A549 (cell line): ENCODE measurements at regions not wholly inside any gene's neighbourhood (a gene's known extent, or its start where the extent isn't known, plus 50 kb on each side); places are given as distances from the start of the nearest gene placed in this dataset.

Source experiments
- ATAC-seq, 2 experiments: fragments of 200-7000 bp in 1 of 2; fragments of >200 bp in 1 of 2; cut with Nextera tagmentation in 1 of 2; cut with Tn5 transposase in 1 of 2; 3 replicates each; pipeline versions ENCODE4 v1.8.0 to v1.9.1; 2018 to 2020; ENCODE audit warnings: mild to moderate bottlenecking in 1 of 2, moderate library complexity in 1 of 2
- CTCF ChIA-PET: fragments of 300-600 bp; sonication (Branson Sonifier 250); formaldehyde crosslinking; extraction: SDS; loops from one replicate; lab custom pipeline; 2021; ENCODE audit warnings: antibody characterized with exemption, inconsistent platforms; lab: Yijun Ruan, JAX
- POLR2A ChIA-PET: fragments of 350-600 bp; formaldehyde crosslinking; extraction: SDS; loops from one replicate; lab custom pipeline; 2021; ENCODE audit warnings: antibody characterized with exemption, inconsistent platforms; lab: Yijun Ruan, JAX
- DNase-seq, 2 experiments: peaks; one replicate each; pipeline versions ENCODE4 v3.0.0 to v3.0.0-alpha.2; 2011 to 2016; ENCODE audit warnings: low read depth in 1 of 2, low spot score in 1 of 2
- FAIRE-seq: peaks from 2 replicates; lab custom pipeline; 2011; peaks lifted over from hg19 to GRCh38; lab: Jason Lieb, UNC
- H3K27ac ChIP-seq, 2 experiments: fragments of >200 bp; sonication (Bioruptor Twin); formaldehyde crosslinking; 3 replicates each; pipeline ENCODE4 v1.5.1; 2016 to 2017
- H3K4me1 ChIP-seq: fragments of >200 bp; sonication (Bioruptor Twin); formaldehyde crosslinking; 3 replicates; pipeline ENCODE4 v1.6.1; 2016
- H3K4me2 ChIP-seq: fragments of >200 bp; sonication (Bioruptor Twin); formaldehyde crosslinking; 3 replicates; pipeline ENCODE4 v1.6.1; 2016
- H3K4me3 ChIP-seq: fragments of >200 bp; sonication (Bioruptor Twin); formaldehyde crosslinking; 3 replicates; pipeline ENCODE4 v1.5.1; 2016
- H3K9me3 ChIP-seq: fragments of >200 bp; sonication (Bioruptor Twin); formaldehyde crosslinking; 3 replicates; pipeline ENCODE4 v1.6.1; 2016
- BHLHE40 ChIP-seq: IDR thresholded peaks from 2 replicates; pipeline ENCODE4 v1.6.1; 2012; ENCODE audit warnings: low read depth, low read length, inconsistent platforms
- CBX2 ChIP-seq: fragments of 200-600 bp; sonication (generic); IDR thresholded peaks from 2 replicates; pipeline ENCODE4 v1.6.1; 2016; ENCODE audit warnings: low read depth, mild to moderate bottlenecking, borderline replicate concordance
- EHMT2 ChIP-seq: fragments of 200-600 bp; sonication (generic); IDR thresholded peaks from 2 replicates; pipeline ENCODE4 v1.6.1; 2016; ENCODE audit warnings: antibody characterized with exemption, low read depth, mild to moderate bottlenecking, moderate library complexity
- ESRRA ChIP-seq: fragments of 150-350 bp; IDR thresholded peaks from 2 replicates; pipeline ENCODE4 v1.6.1; 2014; ENCODE audit warnings: mild to moderate bottlenecking, low read length, borderline replicate concordance
- HOXB13 ChIP-seq: fragments of 250-450 bp; sonication (Bioruptor Pico); IDR thresholded peaks from 2 replicates; pipeline ENCODE4 v1.5.0; 2020; ENCODE audit warnings: low read depth, mild to moderate bottlenecking, moderate library complexity
- MAFK ChIP-seq: fragments of 450-650 bp; IDR thresholded peaks from 2 replicates; pipeline ENCODE4 v1.6.1; 2014; ENCODE audit not compliant: partially characterized antibody
- MAZ ChIP-seq: fragments of 150-350 bp; IDR thresholded peaks from 2 replicates; pipeline ENCODE4 v1.6.1; 2014; ENCODE audit warnings: antibody characterized with exemption, low read depth, low read length, borderline replicate concordance
- PHF8 ChIP-seq: fragments of 200-600 bp; sonication (generic); IDR thresholded peaks from 2 replicates; pipeline ENCODE4 v1.6.1; 2016; ENCODE audit warnings: low read depth, mild to moderate bottlenecking, antibody characterized with exemption, moderate library complexity, borderline replicate concordance
- RFX5 ChIP-seq: fragments of 450-650 bp; IDR thresholded peaks from 2 replicates; pipeline ENCODE4 v1.7.1; 2014; ENCODE audit warnings: antibody characterized with exemption, mild to moderate bottlenecking, moderate library complexity
- SMC3 ChIP-seq: fragments of >200 bp; sonication (Bioruptor Twin); formaldehyde crosslinking; IDR thresholded peaks from 3 replicates; pipeline ENCODE4 v1.6.1; 2018; ENCODE audit warnings: inconsistent platforms
- TFCP2L1 ChIP-seq: fragments of 250-450 bp; sonication (Bioruptor Pico); IDR thresholded peaks from 2 replicates; pipeline ENCODE4 v1.5.0; 2021; ENCODE audit warnings: mild to moderate bottlenecking
- ZFP36 ChIP-seq: fragments of 450-650 bp; IDR thresholded peaks from 2 replicates; pipeline ENCODE4 v1.6.1; 2014; ENCODE audit warnings: borderline replicate concordance; ENCODE audit not compliant: partially characterized antibody
- ZNF302 ChIP-seq: fragments of 250-450 bp; sonication (Bioruptor Pico); IDR thresholded peaks from 2 replicates; pipeline ENCODE4 v1.9.0; 2021; ENCODE audit warnings: inconsistent platforms, mild to moderate bottlenecking, moderate library complexity
- WGBS: methylation state at CpG from one replicate; pipeline ENCODE4 v1.1.6; 2017; ENCODE audit errors: missing lambda C conversion rate; 5-methylcytosine and 5-hydroxymethylcytosine counted together
- TF ChIP-seq, protein P1 (sequence below): IDR thresholded peaks from 2 replicates; pipeline ENCODE4 v1.6.1; 2012
- TF ChIP-seq, protein P2 (sequence below): fragments of >200 bp; sonication (Bioruptor Twin); formaldehyde crosslinking; IDR thresholded peaks from 3 replicates; pipeline ENCODE4 v1.5.1; 2016
- TF ChIP-seq, protein P3 (sequence below): fragments of 250-450 bp; sonication (Bioruptor Pico); IDR thresholded peaks from 2 replicates; pipeline ENCODE4 v1.5.0; 2021; ENCODE audit warnings: mild to moderate bottlenecking, moderate library complexity, borderline replicate concordance
- TF ChIP-seq, protein P4 (sequence below): fragments of 200-600 bp; sonication (generic); IDR thresholded peaks from 2 replicates; pipeline ENCODE4 v1.6.1; 2016; ENCODE audit warnings: antibody characterized with exemption, mild to moderate bottlenecking, moderate library complexity
- TF ChIP-seq, protein P5 (sequence below): fragments of >200 bp; sonication (Bioruptor Twin); formaldehyde crosslinking; IDR thresholded peaks from 3 replicates; pipeline ENCODE4 v1.6.1; 2016

DNA sequence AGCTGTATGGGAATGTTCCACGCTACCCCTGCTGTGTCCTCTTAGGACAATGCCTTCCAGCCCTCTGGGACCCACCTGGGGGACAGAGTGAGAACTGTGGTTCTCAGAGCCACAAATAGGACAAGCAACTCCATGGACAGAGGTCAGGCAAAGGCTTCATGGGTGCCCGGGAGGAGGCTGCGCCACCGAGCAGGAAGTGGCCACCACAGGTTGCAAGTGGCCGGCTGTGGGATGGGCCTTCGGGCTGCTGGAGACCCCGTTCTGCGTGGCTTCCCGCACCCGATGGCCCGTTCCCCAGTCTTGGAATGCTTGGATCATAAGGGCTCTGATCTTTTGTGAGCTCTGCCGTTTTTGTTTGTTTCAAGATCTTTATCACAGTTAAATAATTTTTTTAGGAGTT, 118.8 kb downstream of the BOD1 start (continued):
- TF ChIP-seq, protein P1, sequence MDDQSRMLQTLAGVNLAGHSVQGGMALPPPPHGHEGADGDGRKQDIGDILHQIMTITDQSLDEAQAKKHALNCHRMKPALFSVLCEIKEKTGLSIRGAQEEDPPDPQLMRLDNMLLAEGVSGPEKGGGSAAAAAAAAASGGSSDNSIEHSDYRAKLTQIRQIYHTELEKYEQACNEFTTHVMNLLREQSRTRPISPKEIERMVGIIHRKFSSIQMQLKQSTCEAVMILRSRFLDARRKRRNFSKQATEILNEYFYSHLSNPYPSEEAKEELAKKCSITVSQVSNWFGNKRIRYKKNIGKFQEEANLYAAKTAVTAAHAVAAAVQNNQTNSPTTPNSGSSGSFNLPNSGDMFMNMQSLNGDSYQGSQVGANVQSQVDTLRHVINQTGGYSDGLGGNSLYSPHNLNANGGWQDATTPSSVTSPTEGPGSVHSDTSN = no peak
- TF ChIP-seq BHLHE40 (no peak), ZNF302 (CRISPR knock-in tag) (no peak)

DNA sequence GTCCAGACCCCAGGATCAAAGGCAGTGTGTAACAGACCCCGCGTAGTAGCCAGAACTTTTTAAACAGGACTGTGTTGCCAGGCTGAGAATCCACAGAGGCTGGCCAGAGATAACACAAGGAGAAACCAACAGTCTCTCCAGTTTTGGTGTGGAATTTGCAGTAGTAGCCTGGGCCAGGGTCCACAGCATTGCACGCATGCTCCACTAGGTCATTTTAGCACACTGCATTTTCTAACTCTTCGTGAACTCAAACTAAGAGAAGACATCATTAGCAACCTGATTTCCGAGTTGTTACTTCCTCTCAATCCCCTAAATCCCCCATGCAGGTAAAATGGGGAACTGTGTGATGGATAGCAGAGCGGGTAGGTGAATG, 119.6 kb downstream of the BOD1 start:
- CTCF ChIA-PET = no interaction called here
- no peaks in the 10 kb centered on the region for H3K9me3 ChIP-seq
- DNase-seq (no peak), ATAC-seq (no peak)
- no peak overlapping the region for H3K4me3 ChIP-seq
- 79% methylated on average over 6 of the region's 6 CpGs for WGBS
- H3K4me1 ChIP-seq = no peaks in the 10 kb centered on the region
- TF ChIP-seq HOXB13 (CRISPR knock-in tag) = no peak
- TF ChIP-seq TFCP2L1 (CRISPR knock-in tag) = no peak
- TF ChIP-seq, protein P2, sequence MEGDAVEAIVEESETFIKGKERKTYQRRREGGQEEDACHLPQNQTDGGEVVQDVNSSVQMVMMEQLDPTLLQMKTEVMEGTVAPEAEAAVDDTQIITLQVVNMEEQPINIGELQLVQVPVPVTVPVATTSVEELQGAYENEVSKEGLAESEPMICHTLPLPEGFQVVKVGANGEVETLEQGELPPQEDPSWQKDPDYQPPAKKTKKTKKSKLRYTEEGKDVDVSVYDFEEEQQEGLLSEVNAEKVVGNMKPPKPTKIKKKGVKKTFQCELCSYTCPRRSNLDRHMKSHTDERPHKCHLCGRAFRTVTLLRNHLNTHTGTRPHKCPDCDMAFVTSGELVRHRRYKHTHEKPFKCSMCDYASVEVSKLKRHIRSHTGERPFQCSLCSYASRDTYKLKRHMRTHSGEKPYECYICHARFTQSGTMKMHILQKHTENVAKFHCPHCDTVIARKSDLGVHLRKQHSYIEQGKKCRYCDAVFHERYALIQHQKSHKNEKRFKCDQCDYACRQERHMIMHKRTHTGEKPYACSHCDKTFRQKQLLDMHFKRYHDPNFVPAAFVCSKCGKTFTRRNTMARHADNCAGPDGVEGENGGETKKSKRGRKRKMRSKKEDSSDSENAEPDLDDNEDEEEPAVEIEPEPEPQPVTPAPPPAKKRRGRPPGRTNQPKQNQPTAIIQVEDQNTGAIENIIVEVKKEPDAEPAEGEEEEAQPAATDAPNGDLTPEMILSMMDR = no peak
- no peak for TF ChIP-seq CBX2
- no peak for TF ChIP-seq MAFK
- TF ChIP-seq, all 56 proteins: peak for 0
- POLR2A ChIA-PET = no interaction called here
- no peak for FAIRE-seq
- Histone ChIP-seq H3K27ac (no peak overlapping the region), H3K4me2 (no peak overlapping the region)

DNA sequence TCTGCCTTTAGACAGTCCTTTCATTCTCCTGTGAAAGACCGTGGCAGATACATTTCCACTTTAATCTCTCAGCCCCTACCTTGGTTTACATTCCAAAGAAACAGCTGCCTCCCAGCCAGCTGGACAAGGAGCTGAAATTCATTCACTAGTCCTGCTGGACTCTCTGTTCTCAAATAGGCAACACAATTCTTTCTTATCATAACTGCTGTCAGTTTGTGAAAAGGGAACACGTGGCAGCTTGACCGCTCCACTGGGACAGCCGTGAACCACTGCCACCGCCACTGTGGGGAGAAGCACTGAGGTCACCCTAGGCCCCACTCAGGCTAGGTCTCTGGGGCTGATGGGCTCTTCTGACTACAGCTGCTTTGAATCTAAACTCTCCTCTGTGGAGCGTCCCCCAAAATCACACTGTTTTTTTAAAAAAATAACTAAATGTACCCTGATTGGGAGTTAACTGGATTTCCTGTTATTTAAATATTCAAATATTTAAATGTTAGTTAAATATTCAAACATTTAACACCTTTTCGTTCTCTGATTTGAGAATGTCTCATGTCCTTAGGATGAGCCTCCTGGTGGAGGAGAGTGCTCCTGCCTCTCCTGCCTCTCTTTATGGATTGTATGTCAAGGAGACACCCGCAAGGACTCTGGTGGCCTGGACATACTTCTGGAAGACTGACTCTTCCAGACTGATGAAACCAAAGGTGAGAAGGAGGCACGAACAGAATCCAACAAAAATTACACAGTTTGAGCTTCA, 120.1 kb downstream of the BOD1 start:
- ChIA-PET POLR2A (no interaction called here), CTCF (no interaction called here)
- no peak for FAIRE-seq

DNA sequence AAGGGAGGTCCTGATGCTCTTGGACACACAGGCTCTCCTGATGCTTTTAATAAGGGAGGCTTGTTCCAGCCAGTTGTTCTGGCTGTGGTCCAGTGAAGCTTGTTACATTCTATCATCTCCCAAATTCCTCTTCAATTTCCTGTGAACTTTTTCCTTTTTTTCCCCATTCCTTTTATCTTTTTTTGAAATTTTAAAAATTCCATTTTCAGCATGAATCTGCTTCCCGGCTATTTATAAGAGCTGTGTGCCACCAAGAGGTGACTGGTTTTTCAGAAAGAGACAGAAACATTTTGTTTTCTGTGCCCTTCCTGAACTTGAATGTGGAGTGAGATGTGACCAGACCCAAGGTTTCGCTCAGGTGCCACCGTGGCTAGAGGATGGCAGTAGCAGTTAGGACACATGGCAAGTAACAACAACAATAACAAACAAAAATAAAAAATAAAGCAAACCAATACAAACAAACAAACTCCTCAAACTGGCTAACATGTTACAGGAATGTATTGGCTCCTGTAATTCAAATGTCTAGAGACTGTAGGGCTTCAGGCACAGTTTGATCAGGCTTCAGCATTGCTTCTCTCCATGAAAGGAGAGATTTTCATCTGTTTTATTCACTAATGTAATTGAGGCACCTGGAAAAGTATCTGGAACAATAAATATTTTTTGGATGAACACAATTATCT, 121.1 kb downstream of the BOD1 start:
- FAIRE-seq = no peak
- TF ChIP-seq, protein P3, sequence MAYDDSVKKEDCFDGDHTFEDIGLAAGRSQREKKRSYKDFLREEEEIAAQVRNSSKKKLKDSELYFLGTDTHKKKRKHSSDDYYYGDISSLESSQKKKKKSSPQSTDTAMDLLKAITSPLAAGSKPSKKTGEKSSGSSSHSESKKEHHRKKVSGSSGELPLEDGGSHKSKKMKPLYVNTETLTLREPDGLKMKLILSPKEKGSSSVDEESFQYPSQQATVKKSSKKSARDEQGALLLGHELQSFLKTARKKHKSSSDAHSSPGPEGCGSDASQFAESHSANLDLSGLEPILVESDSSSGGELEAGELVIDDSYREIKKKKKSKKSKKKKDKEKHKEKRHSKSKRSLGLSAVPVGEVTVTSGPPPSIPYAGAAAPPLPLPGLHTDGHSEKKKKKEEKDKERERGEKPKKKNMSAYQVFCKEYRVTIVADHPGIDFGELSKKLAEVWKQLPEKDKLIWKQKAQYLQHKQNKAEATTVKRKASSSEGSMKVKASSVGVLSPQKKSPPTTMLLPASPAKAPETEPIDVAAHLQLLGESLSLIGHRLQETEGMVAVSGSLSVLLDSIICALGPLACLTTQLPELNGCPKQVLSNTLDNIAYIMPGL = no peak
- TF ChIP-seq SMC3 (0 out of 3 replicates have a peak, but pooled peaks have one; percentile 7), RFX5 (no peak), ZNF302 (CRISPR knock-in tag) (no peak), BHLHE40 (no peak), ESRRA (no peak)
- TF ChIP-seq, protein P4, sequence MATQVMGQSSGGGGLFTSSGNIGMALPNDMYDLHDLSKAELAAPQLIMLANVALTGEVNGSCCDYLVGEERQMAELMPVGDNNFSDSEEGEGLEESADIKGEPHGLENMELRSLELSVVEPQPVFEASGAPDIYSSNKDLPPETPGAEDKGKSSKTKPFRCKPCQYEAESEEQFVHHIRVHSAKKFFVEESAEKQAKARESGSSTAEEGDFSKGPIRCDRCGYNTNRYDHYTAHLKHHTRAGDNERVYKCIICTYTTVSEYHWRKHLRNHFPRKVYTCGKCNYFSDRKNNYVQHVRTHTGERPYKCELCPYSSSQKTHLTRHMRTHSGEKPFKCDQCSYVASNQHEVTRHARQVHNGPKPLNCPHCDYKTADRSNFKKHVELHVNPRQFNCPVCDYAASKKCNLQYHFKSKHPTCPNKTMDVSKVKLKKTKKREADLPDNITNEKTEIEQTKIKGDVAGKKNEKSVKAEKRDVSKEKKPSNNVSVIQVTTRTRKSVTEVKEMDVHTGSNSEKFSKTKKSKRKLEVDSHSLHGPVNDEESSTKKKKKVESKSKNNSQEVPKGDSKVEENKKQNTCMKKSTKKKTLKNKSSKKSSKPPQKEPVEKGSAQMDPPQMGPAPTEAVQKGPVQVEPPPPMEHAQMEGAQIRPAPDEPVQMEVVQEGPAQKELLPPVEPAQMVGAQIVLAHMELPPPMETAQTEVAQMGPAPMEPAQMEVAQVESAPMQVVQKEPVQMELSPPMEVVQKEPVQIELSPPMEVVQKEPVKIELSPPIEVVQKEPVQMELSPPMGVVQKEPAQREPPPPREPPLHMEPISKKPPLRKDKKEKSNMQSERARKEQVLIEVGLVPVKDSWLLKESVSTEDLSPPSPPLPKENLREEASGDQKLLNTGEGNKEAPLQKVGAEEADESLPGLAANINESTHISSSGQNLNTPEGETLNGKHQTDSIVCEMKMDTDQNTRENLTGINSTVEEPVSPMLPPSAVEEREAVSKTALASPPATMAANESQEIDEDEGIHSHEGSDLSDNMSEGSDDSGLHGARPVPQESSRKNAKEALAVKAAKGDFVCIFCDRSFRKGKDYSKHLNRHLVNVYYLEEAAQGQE = no peak
- TF ChIP-seq, protein P5, sequence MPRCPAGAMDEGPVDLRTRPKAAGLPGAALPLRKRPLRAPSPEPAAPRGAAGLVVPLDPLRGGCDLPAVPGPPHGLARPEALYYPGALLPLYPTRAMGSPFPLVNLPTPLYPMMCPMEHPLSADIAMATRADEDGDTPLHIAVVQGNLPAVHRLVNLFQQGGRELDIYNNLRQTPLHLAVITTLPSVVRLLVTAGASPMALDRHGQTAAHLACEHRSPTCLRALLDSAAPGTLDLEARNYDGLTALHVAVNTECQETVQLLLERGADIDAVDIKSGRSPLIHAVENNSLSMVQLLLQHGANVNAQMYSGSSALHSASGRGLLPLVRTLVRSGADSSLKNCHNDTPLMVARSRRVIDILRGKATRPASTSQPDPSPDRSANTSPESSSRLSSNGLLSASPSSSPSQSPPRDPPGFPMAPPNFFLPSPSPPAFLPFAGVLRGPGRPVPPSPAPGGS = no peak
- WGBS = 77% methylated on average over 3 of the region's 3 CpGs
- no peak for ATAC-seq
- DNase-seq = no peak
- no peak overlapping the region for H3K4me3 ChIP-seq
- CTCF ChIA-PET = no interaction called here
- no peaks in the 10 kb centered on the region for H3K4me1 ChIP-seq
- H3K27ac ChIP-seq = no peak overlapping the region
- POLR2A ChIA-PET = no interaction called here
- no peaks in the 10 kb centered on the region for H3K9me3 ChIP-seq
- H3K4me2 ChIP-seq = no peak overlapping the region

More for the DNA sequence above, 120.1 kb downstream of the BOD1 start:
- no peak for DNase-seq
- no peaks in the 10 kb centered on the region for H3K9me3 ChIP-seq
- no peak overlapping the region for H3K4me3 ChIP-seq
- H3K4me1 ChIP-seq = no peaks in the 10 kb centered on the region
- H3K27ac ChIP-seq = no peak overlapping the region
- no peak for TF ChIP-seq SMC3
- TF ChIP-seq, protein P5 = no peak
- TF ChIP-seq EHMT2 = no peak
- no peak for TF ChIP-seq PHF8
- no peak for TF ChIP-seq MAZ
- TF ChIP-seq ZFP36 = no peak
- TF ChIP-seq, all 56 proteins: peak for 0
- no peak overlapping the region for H3K4me2 ChIP-seq
- 69% methylated on average over 9 of the region's 9 CpGs for WGBS
- ATAC-seq = no peak
